ENCODE measurements at regions not wholly inside any gene's neighbourhood (a gene's known extent, or its start where the extent isn't known, plus 50 kb on each side); places are given as distances from the start of the nearest gene placed in this dataset.

DNA sequence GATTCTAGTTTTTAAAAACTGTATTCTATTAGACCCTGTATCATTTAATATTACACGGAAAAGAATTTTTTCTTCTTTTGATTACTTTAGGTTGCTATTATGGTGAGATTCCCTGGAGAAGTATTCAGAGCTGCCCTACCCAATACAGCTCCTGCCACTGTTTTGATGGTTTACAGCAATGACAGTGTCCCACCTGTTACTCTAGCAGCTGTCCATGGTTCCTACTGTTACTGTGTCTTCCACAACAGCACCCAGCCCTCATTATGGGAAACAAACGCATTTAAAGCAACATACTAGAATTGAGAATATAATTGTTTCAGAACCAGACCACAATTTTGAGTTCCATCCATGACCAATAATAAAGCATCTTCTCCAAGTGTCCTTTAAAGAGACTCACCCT, 450.7 kb downstream of the SHQ1 start:
- no peak overlapping the region for H3K9ac ChIP-seq (ENCODE audit: low read length)
- no peak overlapping the region for H2AFZ ChIP-seq (ENCODE audit: low read depth, low read length, severe bottlenecking)
- H3K9me2 ChIP-seq (replicated peaks; ENCODE audit: insufficient read depth, low read length): no peaks in the 10 kb centered on the region
- H3K4me3 ChIP-seq (ENCODE audit: insufficient read depth, low read length, poor library complexity, severe bottlenecking): no peak overlapping the region
- H3K9me3 ChIP-seq (ENCODE audit: insufficient read depth, low read length): no peaks in the 10 kb centered on the region
- H3K79me2 ChIP-seq (ENCODE audit: insufficient read depth, low read length): peaks cover 33% of the 10 kb centered on the region
- H3K4me2 ChIP-seq (ENCODE audit: low read depth, low read length, poor library complexity, severe bottlenecking): no peak overlapping the region
- no peak overlapping the region for H3K27ac ChIP-seq (ENCODE audit: low read depth, low read length)
- no peaks in the 10 kb centered on the region for H3K36me3 ChIP-seq (ENCODE audit: low read length)
- H3F3A ChIP-seq (ENCODE audit: insufficient read depth): no peaks in the 10 kb centered on the region
- H3K27me3 ChIP-seq (ENCODE audit: low read length): no peaks in the 10 kb centered on the region
- peaks cover 53% of the 10 kb centered on the region for H4K20me1 ChIP-seq (ENCODE audit: low read depth, low read length)
- TF ChIP-seq EZH2phosphoT487 (conservative IDR thresholded peaks at IDR 0.05; ENCODE audit: low read length): no peak
- TF ChIP-seq, protein P1, sequence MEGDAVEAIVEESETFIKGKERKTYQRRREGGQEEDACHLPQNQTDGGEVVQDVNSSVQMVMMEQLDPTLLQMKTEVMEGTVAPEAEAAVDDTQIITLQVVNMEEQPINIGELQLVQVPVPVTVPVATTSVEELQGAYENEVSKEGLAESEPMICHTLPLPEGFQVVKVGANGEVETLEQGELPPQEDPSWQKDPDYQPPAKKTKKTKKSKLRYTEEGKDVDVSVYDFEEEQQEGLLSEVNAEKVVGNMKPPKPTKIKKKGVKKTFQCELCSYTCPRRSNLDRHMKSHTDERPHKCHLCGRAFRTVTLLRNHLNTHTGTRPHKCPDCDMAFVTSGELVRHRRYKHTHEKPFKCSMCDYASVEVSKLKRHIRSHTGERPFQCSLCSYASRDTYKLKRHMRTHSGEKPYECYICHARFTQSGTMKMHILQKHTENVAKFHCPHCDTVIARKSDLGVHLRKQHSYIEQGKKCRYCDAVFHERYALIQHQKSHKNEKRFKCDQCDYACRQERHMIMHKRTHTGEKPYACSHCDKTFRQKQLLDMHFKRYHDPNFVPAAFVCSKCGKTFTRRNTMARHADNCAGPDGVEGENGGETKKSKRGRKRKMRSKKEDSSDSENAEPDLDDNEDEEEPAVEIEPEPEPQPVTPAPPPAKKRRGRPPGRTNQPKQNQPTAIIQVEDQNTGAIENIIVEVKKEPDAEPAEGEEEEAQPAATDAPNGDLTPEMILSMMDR (IDR thresholded peaks at IDR 0.05; ENCODE audit: insufficient read depth, low read length, poor library complexity, severe bottlenecking): no peak

DNA sequence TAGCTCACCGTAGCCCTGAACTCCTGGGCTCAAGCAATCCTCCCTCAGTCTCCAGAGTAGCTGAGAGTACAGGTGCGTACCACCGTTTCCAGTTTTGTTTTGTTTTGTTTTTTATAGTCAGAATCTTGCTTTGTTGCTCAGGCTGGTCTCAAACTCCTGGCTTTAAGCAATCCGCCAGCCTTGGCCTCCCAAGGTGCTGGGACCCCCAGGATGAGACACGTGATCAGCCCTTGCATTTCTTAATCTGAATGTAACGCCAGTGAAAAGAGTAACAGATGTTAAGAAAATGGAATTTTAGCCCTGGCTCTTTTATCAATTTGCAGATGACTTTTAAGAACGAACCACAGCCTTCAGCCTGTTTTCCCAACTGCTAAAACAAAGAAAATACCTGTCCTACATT, 451.3 kb downstream of the SHQ1 start:
- no peaks in the 10 kb centered on the region for H3K9me3 ChIP-seq (ENCODE audit: insufficient read depth, low read length)
- H3K79me2 ChIP-seq (ENCODE audit: insufficient read depth, low read length): peaks cover 27% of the 10 kb centered on the region
- no peak overlapping the region for H3K27ac ChIP-seq (ENCODE audit: low read depth, low read length)
- no peak overlapping the region for H3K9ac ChIP-seq (ENCODE audit: low read length)
- no peaks in the 10 kb centered on the region for H3K9me2 ChIP-seq (replicated peaks; ENCODE audit: insufficient read depth, low read length)
- no peaks in the 10 kb centered on the region for H3K36me3 ChIP-seq (ENCODE audit: low read length)
- peaks cover 53% of the 10 kb centered on the region for H4K20me1 ChIP-seq (ENCODE audit: low read depth, low read length)
- no peak overlapping the region for H3K4me3 ChIP-seq (ENCODE audit: insufficient read depth, low read length, poor library complexity, severe bottlenecking)
- no peak overlapping the region for H3K4me2 ChIP-seq (ENCODE audit: low read depth, low read length, poor library complexity, severe bottlenecking)
- H2AFZ ChIP-seq (ENCODE audit: low read depth, low read length, severe bottlenecking): no peak overlapping the region
- TF ChIP-seq, protein P1 (IDR thresholded peaks at IDR 0.05; ENCODE audit: insufficient read depth, low read length, poor library complexity, severe bottlenecking): no peak
- TF ChIP-seq EZH2phosphoT487 (conservative IDR thresholded peaks at IDR 0.05; ENCODE audit: low read length): no peak
- H3K27me3 ChIP-seq (ENCODE audit: low read length): no peaks in the 10 kb centered on the region
- H3F3A ChIP-seq (ENCODE audit: insufficient read depth): no peaks in the 10 kb centered on the region

DNA sequence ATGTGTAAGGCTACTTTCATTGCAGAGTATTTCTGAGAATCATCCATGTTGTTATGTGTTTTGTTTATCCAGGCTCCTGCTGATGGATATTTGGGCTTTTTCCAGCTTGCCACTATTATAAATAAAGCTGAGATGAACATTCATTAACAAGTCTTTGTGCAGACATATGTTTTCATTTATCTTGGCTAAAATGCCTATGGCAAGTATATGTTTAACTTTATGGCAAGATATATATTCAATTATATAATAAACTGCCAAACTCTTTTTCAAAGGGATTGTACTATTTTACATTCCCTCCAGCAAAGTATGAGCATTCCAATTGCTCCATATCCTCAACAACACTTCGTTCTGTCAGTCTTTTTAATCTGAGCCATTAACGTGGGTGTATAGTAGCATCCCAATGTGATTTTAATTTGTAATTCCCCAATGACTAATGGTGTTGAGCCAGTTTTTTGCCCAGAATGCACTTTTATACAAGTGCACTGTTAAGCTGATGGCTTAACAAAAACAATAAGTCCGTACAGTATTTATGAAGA, 452.4 kb downstream of the SHQ1 start:
- H3K9ac ChIP-seq (ENCODE audit: low read length): no peak overlapping the region
- H3K9me2 ChIP-seq (replicated peaks; ENCODE audit: insufficient read depth, low read length): no peaks in the 10 kb centered on the region
- no peak overlapping the region for H2AFZ ChIP-seq (ENCODE audit: low read depth, low read length, severe bottlenecking)
- no peak overlapping the region for H3K4me3 ChIP-seq (ENCODE audit: insufficient read depth, low read length, poor library complexity, severe bottlenecking)
- H3K27me3 ChIP-seq (ENCODE audit: low read length): no peaks in the 10 kb centered on the region
- H4K20me1 ChIP-seq (ENCODE audit: low read depth, low read length): peaks cover 53% of the 10 kb centered on the region
- no peaks in the 10 kb centered on the region for H3F3A ChIP-seq (ENCODE audit: insufficient read depth)
- no peak overlapping the region for H3K27ac ChIP-seq (ENCODE audit: low read depth, low read length)
- peaks cover 28% of the 10 kb centered on the region for H3K79me2 ChIP-seq (ENCODE audit: insufficient read depth, low read length)
- no peaks in the 10 kb centered on the region for H3K9me3 ChIP-seq (ENCODE audit: insufficient read depth, low read length)
- no peaks in the 10 kb centered on the region for H3K36me3 ChIP-seq (ENCODE audit: low read length)
- TF ChIP-seq, protein P1 (IDR thresholded peaks at IDR 0.05; ENCODE audit: insufficient read depth, low read length, poor library complexity, severe bottlenecking): no peak
- TF ChIP-seq EZH2phosphoT487 (conservative IDR thresholded peaks at IDR 0.05; ENCODE audit: low read length): no peak
- H3K4me2 ChIP-seq (ENCODE audit: low read depth, low read length, poor library complexity, severe bottlenecking): no peak overlapping the region

All from SU-DHL-6 (cell line).